GM21367 (cell line): ENCODE measurements at regions not wholly inside any gene's neighbourhood (a gene's known extent, or its start where the extent isn't known, plus 50 kb on each side); places are given as distances from the start of the nearest gene placed in this dataset.
"Not testable (repeated sequence)": the region's sequence is repeated elsewhere in the genome, so short reads cannot be mapped to it uniquely, and the experiment has no call there.

ENCODE experiments used
- ATAC-seq: cut with Tn5 transposase; IDR thresholded peaks from one replicate; pipeline ENCODE4 v1.9.1; 2021; ENCODE audit not compliant: unreplicated experiment

DNA sequence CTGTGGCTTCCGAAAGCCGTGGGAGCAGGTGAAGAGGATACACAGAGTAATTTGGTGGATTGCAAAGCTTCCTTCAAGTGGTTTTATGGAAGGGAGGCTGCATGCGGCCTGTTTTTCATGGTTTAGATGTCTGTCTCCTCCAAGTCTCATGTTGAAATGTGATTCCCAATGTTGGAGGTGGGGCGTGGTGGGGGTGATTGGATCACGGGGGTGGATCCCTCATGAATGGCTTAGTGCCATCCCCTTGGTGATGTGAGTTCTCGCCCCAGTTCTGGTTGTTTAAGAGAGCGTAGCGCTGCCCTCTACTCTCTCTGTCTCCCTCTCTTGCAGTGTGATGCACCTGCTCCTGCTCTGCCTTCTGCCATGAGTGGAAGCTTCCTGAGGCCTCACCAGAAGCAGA, 247.8 kb upstream of the B3GAT1 start:
- ATAC-seq, result no peak

DNA sequence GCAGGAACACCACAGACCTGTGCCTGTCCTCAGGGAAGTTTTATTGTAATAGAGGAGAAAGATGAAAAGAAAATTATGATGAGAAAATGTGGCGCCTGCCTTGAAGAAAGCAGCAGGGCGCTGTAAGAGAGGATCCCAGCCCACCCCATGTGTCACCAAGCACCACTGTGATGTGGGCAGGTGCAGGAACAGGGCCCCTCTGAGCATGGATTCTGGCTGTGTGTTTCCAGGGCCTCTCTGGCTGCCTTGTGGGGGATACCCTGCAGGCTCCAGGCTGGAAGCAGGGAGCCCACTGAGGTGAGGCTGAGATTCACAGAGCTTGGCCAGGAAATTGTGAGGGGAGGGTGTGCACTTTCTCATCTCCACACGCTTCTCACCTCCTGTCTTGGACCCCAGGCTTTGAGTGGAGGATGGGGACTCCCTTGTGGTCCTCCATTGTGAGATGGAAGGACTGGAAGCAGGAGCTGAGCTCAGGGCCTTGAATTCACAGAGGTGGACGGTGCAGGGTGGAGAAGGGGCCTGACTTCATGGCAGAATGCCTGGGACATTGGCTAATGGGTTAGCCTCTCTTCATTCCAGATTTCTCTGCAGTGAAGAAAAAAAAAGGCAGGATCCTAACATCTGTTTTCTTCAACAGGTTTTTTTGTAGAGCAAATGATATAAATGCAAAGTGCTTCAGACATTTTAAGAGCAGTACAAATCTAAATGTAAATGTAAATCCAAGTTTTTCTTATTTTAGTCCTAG, 246.6 kb upstream of the B3GAT1 start:
- no peak for ATAC-seq

DNA sequence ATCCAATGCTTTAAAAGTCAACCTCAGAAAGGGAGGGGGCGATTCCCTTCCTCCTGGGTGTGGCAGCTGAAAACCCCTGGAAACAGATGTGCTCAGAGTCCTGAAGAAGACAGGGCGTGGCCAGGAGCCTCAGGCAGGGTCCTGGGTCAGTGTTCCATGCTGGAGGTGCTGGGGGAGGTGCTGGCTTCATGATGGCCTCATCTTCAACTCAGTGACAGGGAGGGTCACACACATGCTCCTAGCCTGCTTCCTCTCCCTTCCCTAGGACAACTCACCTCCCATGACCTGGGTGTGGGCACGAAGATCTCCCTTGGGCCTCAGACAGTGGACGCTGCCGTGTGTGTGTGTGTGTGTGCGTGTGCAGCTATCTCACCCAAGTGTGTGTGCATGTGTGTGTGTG, 245.6 kb upstream of the B3GAT1 start:
- no peak for ATAC-seq

- ATAC-seq, result no peak
Observed at GRCh38 chr11:134656861-134657540, 245.0 kb upstream of the B3GAT1 start.

DNA sequence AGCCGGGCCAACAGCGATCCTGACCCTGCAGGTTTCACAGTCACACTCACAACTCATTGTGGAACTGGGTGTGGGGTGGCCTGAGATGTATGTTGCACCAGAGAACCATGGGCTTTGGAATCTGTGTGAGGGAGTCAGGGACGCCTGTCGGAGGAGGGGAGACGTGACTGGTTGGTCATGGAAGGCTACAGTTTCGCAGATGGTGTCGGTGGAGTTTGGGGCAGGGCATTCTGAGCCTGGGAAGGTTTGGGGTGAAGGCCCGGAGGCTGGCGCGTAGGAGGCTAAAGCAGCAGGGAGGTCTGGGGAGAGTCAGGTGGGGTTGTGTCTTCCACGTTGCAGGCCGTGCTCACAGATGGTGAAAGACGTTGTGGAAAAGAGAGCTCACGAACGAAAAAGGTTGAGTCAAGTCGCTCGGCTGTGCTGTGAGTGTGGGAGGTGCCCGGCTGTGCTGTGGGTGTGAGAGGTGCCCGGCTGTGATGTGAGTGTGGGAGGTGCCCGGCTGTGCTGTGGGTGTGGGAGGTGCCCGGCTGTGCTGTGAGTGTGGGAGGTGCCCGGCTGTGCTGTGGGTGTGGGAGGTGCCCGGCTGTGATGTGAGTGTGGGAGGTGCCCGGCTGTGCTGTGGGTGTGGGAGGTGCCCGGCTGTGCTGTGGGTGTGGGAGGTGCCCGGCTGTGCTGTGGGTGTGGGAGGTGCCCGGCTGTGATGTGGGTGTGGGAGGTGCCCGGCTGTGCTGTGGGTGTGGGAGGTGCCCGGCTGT, 244.2 kb upstream of the B3GAT1 start:
- not testable (repeated sequence) for ATAC-seq

DNA sequence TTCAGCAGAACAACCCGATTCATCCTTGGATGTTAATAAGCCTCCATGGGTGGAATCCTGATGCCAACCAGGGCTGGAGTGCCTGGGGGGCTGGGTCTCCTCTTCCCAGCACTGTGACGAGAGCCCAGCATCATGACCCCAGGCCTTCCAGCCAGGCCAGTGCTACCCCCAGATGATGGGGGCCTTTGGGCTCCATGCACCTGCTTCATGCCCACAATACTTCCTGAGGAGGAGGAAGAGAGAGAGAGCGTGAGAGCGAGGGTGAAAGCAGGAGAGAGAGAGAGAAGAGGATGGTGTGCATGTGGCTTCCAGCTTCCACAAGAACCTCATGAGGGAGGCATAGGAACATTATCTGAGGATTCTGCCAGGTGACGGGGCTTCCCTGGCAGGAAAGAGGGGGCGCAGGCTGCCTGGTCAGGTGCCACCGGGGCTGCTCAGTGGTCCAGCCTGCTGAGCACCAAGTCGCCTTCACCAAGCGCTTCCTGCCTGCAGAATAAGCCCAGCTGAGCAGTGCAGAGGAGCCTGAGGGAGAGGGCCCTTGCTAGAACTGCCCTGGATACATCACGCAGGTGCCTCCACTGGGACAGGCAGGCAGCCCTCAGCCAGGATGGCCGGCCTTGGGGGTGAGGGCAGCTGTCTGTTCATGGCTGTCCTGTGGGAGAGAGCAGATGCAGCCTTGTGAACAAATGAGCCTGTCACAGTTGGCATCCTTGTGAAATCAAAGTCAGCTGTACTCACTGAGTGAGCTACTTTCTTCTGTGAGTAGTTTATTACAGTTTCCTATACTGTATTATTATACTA, 243.3 kb upstream of the B3GAT1 start:
- ATAC-seq, result no peak

DNA sequence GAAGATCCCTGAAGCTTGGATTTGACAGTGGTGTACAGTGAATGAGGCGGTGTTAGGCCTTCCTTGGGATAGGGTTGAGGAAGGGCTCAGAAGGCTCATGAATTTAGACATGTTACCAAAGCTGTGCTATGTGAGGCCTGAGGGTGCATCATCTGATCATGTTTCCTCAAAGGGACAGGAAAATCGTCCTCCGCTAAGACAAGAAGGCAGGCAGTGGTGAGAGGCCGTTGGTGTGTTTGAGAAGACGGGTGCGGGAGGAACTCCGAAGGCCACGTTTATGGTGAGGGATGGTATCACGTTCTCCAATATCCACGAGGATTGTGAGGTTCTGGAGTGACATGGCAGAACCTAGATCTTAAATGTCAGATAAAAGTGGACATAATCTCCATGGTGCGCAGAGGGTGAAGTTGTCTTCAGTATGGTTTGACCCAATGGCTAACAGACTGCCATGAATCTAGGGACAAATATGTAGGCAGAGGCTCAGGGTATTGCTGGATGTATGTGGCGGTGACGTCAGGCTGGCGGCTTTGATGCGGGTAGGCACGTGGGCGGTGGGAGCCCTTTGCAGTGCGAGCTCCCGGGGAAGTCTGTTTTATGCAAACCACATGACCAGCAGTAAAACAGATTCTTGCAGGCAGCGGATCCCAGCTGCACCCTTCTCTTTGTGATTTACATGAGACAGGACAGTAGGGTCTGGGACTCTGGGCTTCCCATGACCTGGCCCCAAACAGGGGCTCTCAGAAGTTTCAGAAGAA, 242.3 kb upstream of the B3GAT1 start:
- ATAC-seq, result no peak

- ATAC-seq, result no peak
Observed at GRCh38 chr11:134652586-134653255, 240.7 kb upstream of the B3GAT1 start.

- ATAC-seq, result no peak
Observed at GRCh38 chr11:134647066-134647743, 235.2 kb upstream of the B3GAT1 start.

- ATAC-seq, result no peak
Observed at GRCh38 chr11:134646561-134646960, 234.5 kb upstream of the B3GAT1 start.

- no peak for ATAC-seq
Observed at GRCh38 chr11:134645576-134645975, 233.5 kb upstream of the B3GAT1 start.

- no peak for ATAC-seq
Observed at GRCh38 chr11:134644476-134645456, 232.7 kb upstream of the B3GAT1 start.

DNA sequence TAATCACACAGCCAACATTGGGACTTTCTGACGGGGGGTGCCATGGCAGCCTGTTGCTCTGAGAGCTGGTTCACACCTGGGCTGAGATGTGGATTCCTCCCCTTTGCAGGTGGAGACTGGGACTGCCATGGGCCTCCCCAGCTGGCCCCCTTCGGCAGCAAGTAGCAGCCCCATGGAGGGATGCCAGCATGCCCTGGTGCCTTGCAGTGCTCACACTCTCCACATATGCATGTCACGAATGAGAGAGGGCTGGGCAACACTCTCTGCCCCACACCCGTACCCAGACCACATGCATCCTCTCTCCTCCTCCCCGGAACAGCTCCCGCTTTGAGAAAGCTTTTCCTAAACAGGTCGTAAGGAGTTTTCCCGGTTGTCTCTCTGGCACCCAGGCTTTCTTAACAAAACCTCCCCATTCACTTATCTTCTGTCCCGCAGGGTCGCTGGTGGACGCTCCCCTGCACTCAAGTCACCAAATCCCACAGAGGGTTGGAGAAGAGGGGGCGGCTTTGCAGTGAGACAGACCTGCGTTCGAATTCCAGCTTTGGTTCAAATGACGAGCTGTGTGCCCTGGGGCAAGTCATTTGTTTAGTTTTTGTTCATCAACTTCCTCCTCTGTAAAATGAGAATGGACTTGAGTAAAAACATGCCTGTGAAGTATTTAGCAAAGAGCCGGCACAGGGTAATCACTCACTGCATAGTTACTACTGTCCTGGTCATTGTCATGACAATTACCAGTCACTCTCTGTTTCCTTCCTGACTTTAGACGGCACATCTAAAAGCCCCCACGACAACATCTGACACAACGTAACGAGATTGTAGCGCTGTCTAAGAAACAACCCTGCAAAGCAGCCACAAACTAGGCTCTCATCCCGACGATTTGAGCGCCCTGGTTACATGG, 231.3 kb upstream of the B3GAT1 start:
- no peak for ATAC-seq

- no peak for ATAC-seq
Observed at GRCh38 chr11:134642206-134642605, 230.2 kb upstream of the B3GAT1 start.

- no peak for ATAC-seq
Observed at GRCh38 chr11:134640971-134641968, 229.2 kb upstream of the B3GAT1 start.

DNA sequence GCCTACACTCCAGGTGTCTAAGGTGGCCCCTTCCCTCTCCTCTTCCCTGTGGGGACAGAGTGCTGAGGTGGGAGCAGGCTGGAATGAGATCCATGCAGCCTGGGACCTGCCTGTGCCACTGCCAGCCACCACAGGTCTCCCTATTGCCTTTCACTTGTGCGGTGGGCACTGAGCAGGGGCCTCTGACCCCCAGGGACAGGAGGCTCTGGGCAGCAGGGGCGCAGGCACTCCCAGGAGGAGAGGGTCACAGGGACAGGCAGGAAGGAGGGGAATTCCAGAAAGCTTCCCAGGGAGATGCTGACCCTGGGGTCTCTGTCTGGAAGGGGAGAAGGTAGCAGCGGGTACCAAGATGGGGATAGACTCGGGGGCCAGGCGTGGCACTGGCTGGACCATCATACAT, 228.5 kb upstream of the B3GAT1 start:
- no peak for ATAC-seq
